DND-41 (cell line): ENCODE measurements at regions not wholly inside any gene's neighbourhood (a gene's known extent, or its start where the extent isn't known, plus 50 kb on each side); places are given as distances from the start of the nearest gene placed in this dataset.

Experiments used
- ATAC-seq: fragments of 200-7000 bp; cut with Tn5 transposase; 3 replicates; pipeline ENCODE4 v1.9.1; 2021; ENCODE audit warnings: low read depth; ENCODE audit not compliant: insufficient read depth
- DNase-seq: peaks from one replicate; pipeline ENCODE4 v3.0.0-alpha.2; 2020
- H2AFZ ChIP-seq: 2 replicates; pipeline ENCODE4 v1.6.0; 2012; ENCODE audit warnings: low read depth, low read length
- H3K27ac ChIP-seq: 2 replicates; pipeline ENCODE4 v1.5.1; 2012; ENCODE audit warnings: low read length, inconsistent platforms
- H3K27me3 ChIP-seq: fragments of 200-600 bp; sonication (generic); 2 replicates; pipeline ENCODE4 v1.6.0; 2012; ENCODE audit warnings: low read length, mild to moderate bottlenecking, inconsistent platforms; ENCODE audit not compliant: insufficient read depth, poor library complexity
- H3K36me3 ChIP-seq: 2 replicates; pipeline ENCODE4 v1.5.1; 2012; ENCODE audit warnings: low read length, inconsistent platforms; ENCODE audit not compliant: insufficient read depth
- H3K4me1 ChIP-seq: 2 replicates; pipeline ENCODE4 v1.5.1; 2012; ENCODE audit warnings: mild to moderate bottlenecking, low read length; ENCODE audit not compliant: insufficient read depth
- H3K4me2 ChIP-seq: 2 replicates; pipeline ENCODE4 v1.6.0; 2012; ENCODE audit warnings: mild to moderate bottlenecking, moderate library complexity, low read length, inconsistent platforms; ENCODE audit not compliant: insufficient read depth
- H3K4me3 ChIP-seq, 2 experiments: fragments of 200-600 bp in 1 of 2; shearing (Covaris generic) in 1 of 2; 2 replicates each; pipeline ENCODE4 v1.5.1; 2012 to 2016; ENCODE audit warnings: inconsistent platforms in 2 of 2, low read length in 2 of 2, mild to moderate bottlenecking in 2 of 2, low read depth in 1 of 2, moderate library complexity in 1 of 2
- H3K79me2 ChIP-seq: 2 replicates; pipeline ENCODE4 v1.6.0; 2012; ENCODE audit warnings: low read length, inconsistent platforms; ENCODE audit not compliant: insufficient read depth
- H3K9ac ChIP-seq: 2 replicates; pipeline ENCODE4 v1.6.0; 2012; ENCODE audit warnings: low read depth, mild to moderate bottlenecking, inconsistent platforms, low read length, moderate library complexity
- H3K9me3 ChIP-seq: 2 replicates; pipeline ENCODE4 v1.5.1; 2012; ENCODE audit warnings: low read length, moderate library complexity, mild to moderate bottlenecking, inconsistent platforms; ENCODE audit not compliant: insufficient read depth, severe bottlenecking
- H4K20me1 ChIP-seq: 2 replicates; pipeline ENCODE4 v1.6.0; 2012; ENCODE audit warnings: low read length; ENCODE audit not compliant: insufficient read depth
- CTCF ChIP-seq: IDR thresholded peaks from 2 replicates; pipeline ENCODE4 v1.5.1; 2012; ENCODE audit warnings: borderline replicate concordance, low read length, moderate library complexity, mild to moderate bottlenecking; ENCODE audit not compliant: poor library complexity, severe bottlenecking; ENCODE audit errors: extremely low read depth
- EZH2 ChIP-seq: IDR thresholded peaks from 3 replicates; pipeline ENCODE4 v1.6.1; 2012; ENCODE audit warnings: borderline replicate concordance, low read depth, mild to moderate bottlenecking, moderate library complexity, low read length, inconsistent platforms; ENCODE audit not compliant: severe bottlenecking

- DNase-seq (no peak), ATAC-seq (no peak)
- H3K4me3 ChIP-seq, result no peak overlapping the region
- TF ChIP-seq CTCF (no peak), EZH2 (no peak)
- no peaks in the 10 kb centered on the region for H3K9me3 ChIP-seq
- H2AFZ ChIP-seq, result no peak overlapping the region
- H4K20me1 ChIP-seq, result no peaks in the 10 kb centered on the region
- no peak overlapping the region for H3K27ac ChIP-seq
- H3K27me3 ChIP-seq, result peaks cover 3% of the 10 kb centered on the region
- H3K4me2 ChIP-seq, result no peak overlapping the region
- H3K9ac ChIP-seq, result no peak overlapping the region
- no peaks in the 10 kb centered on the region for H3K4me1 ChIP-seq
- no peaks in the 10 kb centered on the region for H3K36me3 ChIP-seq
- no peaks in the 10 kb centered on the region for H3K79me2 ChIP-seq
Measured at GRCh38 chr9:75644649-75645048, 245.8 kb upstream of the PCSK5 start.

GRCh38 chr9:75648034-75648433 lies 242.4 kb upstream of the PCSK5 start:
- no peak for ATAC-seq

GRCh38 chr9:75649060-75649459 lies 241.4 kb upstream of the PCSK5 start:
- no peaks in the 10 kb centered on the region for H3K36me3 ChIP-seq
- H3K9me3 ChIP-seq, result no peaks in the 10 kb centered on the region
- H3K4me1 ChIP-seq, result no peaks in the 10 kb centered on the region
- H3K27me3 ChIP-seq, result peaks cover 7% of the 10 kb centered on the region
- H3K27ac ChIP-seq, result no peak overlapping the region
- no peak for TF ChIP-seq CTCF
- TF ChIP-seq EZH2, result no peak
- no peaks in the 10 kb centered on the region for H3K79me2 ChIP-seq
- H3K9ac ChIP-seq, result no peak overlapping the region
- H4K20me1 ChIP-seq, result no peaks in the 10 kb centered on the region
- no peak overlapping the region for H3K4me2 ChIP-seq
- H3K4me3 ChIP-seq, result no peak overlapping the region
- ATAC-seq (no peak), DNase-seq (no peak)
- H2AFZ ChIP-seq, result no peak overlapping the region

More at GRCh38 chr9:75648034-75648433, 242.4 kb upstream of the PCSK5 start:
- no peak for DNase-seq
- Histone ChIP-seq H3K4me3 (no peak overlapping the region), H3K27ac (no peak overlapping the region), H3K9ac (no peak overlapping the region), H3K4me1 (no peaks in the 10 kb centered on the region), H4K20me1 (no peaks in the 10 kb centered on the region), H3K27me3 (peaks cover 7% of the 10 kb centered on the region), H3K79me2 (no peaks in the 10 kb centered on the region), H3K4me2 (no peak overlapping the region), H2AFZ (no peak overlapping the region), H3K9me3 (no peaks in the 10 kb centered on the region), H3K36me3 (no peaks in the 10 kb centered on the region)
- TF ChIP-seq CTCF (no peak), EZH2 (no peak)

- no peaks in the 10 kb centered on the region for H3K4me1 ChIP-seq
- TF ChIP-seq CTCF, result no peak
- no peak for TF ChIP-seq EZH2
- no peaks in the 10 kb centered on the region for H4K20me1 ChIP-seq
- no peaks in the 10 kb centered on the region for H3K9me3 ChIP-seq
- no peak overlapping the region for H3K27ac ChIP-seq
- H3K4me2 ChIP-seq, result no peak overlapping the region
- H3K79me2 ChIP-seq, result no peaks in the 10 kb centered on the region
- no peak overlapping the region for H2AFZ ChIP-seq
- H3K36me3 ChIP-seq, result no peaks in the 10 kb centered on the region
- H3K27me3 ChIP-seq, result peaks cover 7% of the 10 kb centered on the region
- no peak overlapping the region for H3K4me3 ChIP-seq
- DNase-seq (no peak), ATAC-seq (no peak)
- no peak overlapping the region for H3K9ac ChIP-seq
Measured at GRCh38 chr9:75651709-75652108, 238.8 kb upstream of the PCSK5 start.
